ENCODE measurements at regions not wholly inside any gene's neighbourhood (a gene's known extent, or its start where the extent isn't known, plus 50 kb on each side); places are given as distances from the start of the nearest gene placed in this dataset.

GRCh38 chr6:134787261-134787877 lies 162.5 kb downstream of the ALDH8A1 start:
- H3K36me3 ChIP-seq (replicated peaks): no peaks in the 10 kb centered on the region
- no peak for TF ChIP-seq CTCF (IDR thresholded peaks at IDR 0.05; ENCODE audit: low read depth, low read length, missing control alignments)
- no peaks in the 10 kb centered on the region for H3K27me3 ChIP-seq (replicated peaks)
- H3K4me3 ChIP-seq (ENCODE audit: low read depth, low read length): no peak overlapping the region
- H3K27ac ChIP-seq: no peak overlapping the region
- DNase-seq: peak; percentile 52
- in situ Hi-C loops (cut with HindIII; ENCODE audit: low pct_ligation_motif_present, low sequenced_read_pairs): no loop called here

GRCh38 chr6:134784336-134784735 lies 165.6 kb downstream of the ALDH8A1 start:
- in situ Hi-C loops (cut with HindIII; ENCODE audit: low pct_ligation_motif_present, low sequenced_read_pairs): no loop called here

GRCh38 chr6:134778431-134778830 lies 171.5 kb downstream of the ALDH8A1 start:
- no peaks in the 10 kb centered on the region for H3K27me3 ChIP-seq (replicated peaks)
- H3K27ac ChIP-seq: no peak overlapping the region
- no peak for DNase-seq
- no peaks in the 10 kb centered on the region for H3K36me3 ChIP-seq (replicated peaks)
- TF ChIP-seq CTCF (IDR thresholded peaks at IDR 0.05; ENCODE audit: low read depth, low read length, missing control alignments): no peak
- no peak overlapping the region for H3K4me3 ChIP-seq (ENCODE audit: low read depth, low read length)
- in situ Hi-C loops (cut with HindIII; ENCODE audit: low pct_ligation_motif_present, low sequenced_read_pairs): no loop called here

More at GRCh38 chr6:134784336-134784735, 165.6 kb downstream of the ALDH8A1 start:
- H3K36me3 ChIP-seq (replicated peaks): no peaks in the 10 kb centered on the region
- H3K27me3 ChIP-seq (replicated peaks): no peaks in the 10 kb centered on the region
- no peak for TF ChIP-seq CTCF (IDR thresholded peaks at IDR 0.05; ENCODE audit: low read depth, low read length, missing control alignments)
- DNase-seq: no peak
- no peak overlapping the region for H3K4me3 ChIP-seq (ENCODE audit: low read depth, low read length)
- H3K27ac ChIP-seq: no peak overlapping the region

GRCh38 chr6:134774201-134774638 lies 175.7 kb downstream of the ALDH8A1 start:
- Histone ChIP-seq H3K36me3 (replicated peaks) (no peaks in the 10 kb centered on the region), H3K27me3 (replicated peaks) (no peaks in the 10 kb centered on the region), H3K27ac (peak overlapping the region; percentile 36), H3K4me3 (ENCODE audit: low read depth, low read length) (no peak overlapping the region)
- peak; percentile 40 for DNase-seq
- in situ Hi-C loops (cut with HindIII; ENCODE audit: low pct_ligation_motif_present, low sequenced_read_pairs): no loop called here
- TF ChIP-seq CTCF (IDR thresholded peaks at IDR 0.05; ENCODE audit: low read depth, low read length, missing control alignments): no peak

GRCh38 chr6:134772671-134773360 lies 177.1 kb downstream of the ALDH8A1 start:
- Histone ChIP-seq H3K27ac (no peak overlapping the region), H3K36me3 (replicated peaks) (no peaks in the 10 kb centered on the region), H3K4me3 (ENCODE audit: low read depth, low read length) (no peak overlapping the region), H3K27me3 (replicated peaks) (no peaks in the 10 kb centered on the region)
- in situ Hi-C loops (cut with HindIII; ENCODE audit: low pct_ligation_motif_present, low sequenced_read_pairs): no loop called here
- no peak for DNase-seq
- no peak for TF ChIP-seq CTCF (IDR thresholded peaks at IDR 0.05; ENCODE audit: low read depth, low read length, missing control alignments)
